OCI-LY7 (cell line): ENCODE measurements at regions not wholly inside any gene's neighbourhood (a gene's known extent, or its start where the extent isn't known, plus 50 kb on each side); places are given as distances from the start of the nearest gene placed in this dataset.

ENCODE experiments used
- BruUV-seq: library from RNA; stranded (reverse); fragments of 400-500 nt; replicated peaks from 2 replicates; lab custom pipeline; 2021; lab: Mats Ljungman, UMichigan
- CTCF ChIA-PET: fragments of 300-600 bp; sonication (Branson Sonifier 250); formaldehyde crosslinking; loops from one replicate; lab custom pipeline; 2022; ENCODE audit warnings: antibody characterized with exemption; ENCODE audit not compliant: unreplicated experiment; lab: Charles Lee
- POLR2A ChIA-PET: fragments of 300-600 bp; sonication (Branson Sonifier 250); formaldehyde crosslinking; loops from one replicate; lab custom pipeline; 2022; ENCODE audit warnings: antibody characterized with exemption; lab: Charles Lee
- DNase-seq: peaks from one replicate; pipeline ENCODE4 v3.0.0-alpha.2; 2015; ENCODE audit warnings: low spot score
- H2AFZ ChIP-seq: fragments of 200-600 bp; sonication (generic), shearing (Covaris generic); 2 replicates; pipeline ENCODE4 v1.6.1; 2014; ENCODE audit warnings: mild to moderate bottlenecking, antibody characterized with exemption, low read length, moderate library complexity
- H3K27ac ChIP-seq: fragments of 200-600 bp; sonication (generic); 2 replicates; pipeline ENCODE4 v1.5.1; 2014; ENCODE audit warnings: mixed run types, low read depth, mild to moderate bottlenecking, moderate library complexity, low read length, inconsistent platforms; ENCODE audit not compliant: poor library complexity, severe bottlenecking
- H3K36me3 ChIP-seq: fragments of 200-600 bp; sonication (generic); 2 replicates; pipeline ENCODE4 v1.6.1; 2014; ENCODE audit warnings: mild to moderate bottlenecking, antibody characterized with exemption, low read length, moderate library complexity, mixed read lengths; ENCODE audit not compliant: insufficient read depth
- H3K4me1 ChIP-seq: fragments of 200-600 bp; sonication (generic); 2 replicates; pipeline ENCODE4 v1.5.1; 2014; ENCODE audit warnings: mild to moderate bottlenecking, low read length; ENCODE audit not compliant: insufficient read depth, poor library complexity, severe bottlenecking
- H3K4me2 ChIP-seq: fragments of 200-600 bp; sonication (generic); 2 replicates; pipeline ENCODE4 v1.6.1; 2014; ENCODE audit warnings: mild to moderate bottlenecking, low read length
- H3K4me3 ChIP-seq: fragments of 200-600 bp; sonication (generic); 2 replicates; pipeline ENCODE4 v1.5.1; 2014; ENCODE audit warnings: mild to moderate bottlenecking, low read depth, low read length; ENCODE audit not compliant: poor library complexity, severe bottlenecking
- H3K79me2 ChIP-seq: fragments of 200-600 bp; sonication (generic); 2 replicates; pipeline ENCODE4 v1.6.1; 2016; ENCODE audit warnings: low read depth, mild to moderate bottlenecking, low read length, moderate library complexity, mixed read lengths; ENCODE audit not compliant: insufficient read depth
- H3K9me2 ChIP-seq: fragments of 200-600 bp; sonication (generic); 2 replicates; pipeline ENCODE4 v1.6.1; 2016; ENCODE audit warnings: mild to moderate bottlenecking, low read length, mixed read lengths; ENCODE audit not compliant: insufficient read depth
- H3K9me3 ChIP-seq: fragments of 200-600 bp; sonication (generic); 2 replicates; pipeline ENCODE4 v1.6.1; 2014; ENCODE audit warnings: mild to moderate bottlenecking, mixed run types, low read length, mixed read lengths
- H4K20me1 ChIP-seq: fragments of 200-600 bp; sonication (generic); 2 replicates; pipeline ENCODE4 v1.6.1; 2014; ENCODE audit warnings: mild to moderate bottlenecking, antibody characterized with exemption, low read length, moderate library complexity, mixed read lengths; ENCODE audit not compliant: insufficient read depth
- EZH2phosphoT487 ChIP-seq: fragments of 200-600 bp; sonication (generic); IDR thresholded peaks from 2 replicates; pipeline ENCODE4 v1.6.1; 2018; ENCODE audit warnings: low read depth, borderline replicate concordance, mild to moderate bottlenecking, mixed run types, antibody characterized with exemption, low read length, moderate library complexity, mixed read lengths
- intact Hi-C: fragments of 100-400 bp; cut with micrococcal nuclease; formaldehyde crosslinking; loops from one replicate; pipeline ENCODE4 v1.10.0; 2022; ENCODE audit not compliant: unreplicated experiment
- TF ChIP-seq, protein P1 (sequence below): fragments of 200-600 bp; sonication (generic); conservative IDR thresholded peaks from 2 replicates; pipeline ENCODE4 v1.5.1; 2014; ENCODE audit warnings: mild to moderate bottlenecking, antibody characterized with exemption, low read length, moderate library complexity, mixed read lengths

DNA sequence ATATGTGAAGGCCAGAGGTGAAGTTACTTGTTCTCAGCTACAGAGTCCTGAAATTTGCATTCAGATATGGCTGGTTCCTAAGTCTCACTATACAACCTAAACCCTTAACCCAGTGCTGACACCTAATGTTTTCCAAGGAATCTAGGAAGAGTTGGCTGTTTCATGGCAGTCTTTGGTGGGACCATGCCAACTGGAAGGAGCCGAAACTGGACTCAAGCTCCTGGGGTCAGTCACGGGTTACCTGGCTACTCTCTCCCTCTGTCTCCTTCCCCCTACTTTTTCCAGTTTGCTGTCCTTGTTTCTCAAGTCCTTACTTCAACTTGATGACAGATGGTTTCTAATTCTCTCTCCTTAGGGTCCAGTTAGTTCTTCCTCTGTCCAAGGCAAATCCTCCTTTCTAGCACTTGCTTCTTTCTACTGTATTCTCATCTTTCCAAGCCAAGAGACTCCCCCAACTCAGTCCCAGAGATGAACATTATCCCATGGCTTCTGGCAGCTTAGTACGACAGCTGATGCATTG lies 88.6 kb upstream of the COL6A5 start:
- no peaks in the 10 kb centered on the region for H3K9me3 ChIP-seq
- ChIA-PET CTCF (no interaction called here), POLR2A (no interaction called here)
- H3K36me3 ChIP-seq = no peaks in the 10 kb centered on the region
- no peaks in the 10 kb centered on the region for H4K20me1 ChIP-seq
- TF ChIP-seq EZH2phosphoT487 = no peak
- TF ChIP-seq, protein P1, sequence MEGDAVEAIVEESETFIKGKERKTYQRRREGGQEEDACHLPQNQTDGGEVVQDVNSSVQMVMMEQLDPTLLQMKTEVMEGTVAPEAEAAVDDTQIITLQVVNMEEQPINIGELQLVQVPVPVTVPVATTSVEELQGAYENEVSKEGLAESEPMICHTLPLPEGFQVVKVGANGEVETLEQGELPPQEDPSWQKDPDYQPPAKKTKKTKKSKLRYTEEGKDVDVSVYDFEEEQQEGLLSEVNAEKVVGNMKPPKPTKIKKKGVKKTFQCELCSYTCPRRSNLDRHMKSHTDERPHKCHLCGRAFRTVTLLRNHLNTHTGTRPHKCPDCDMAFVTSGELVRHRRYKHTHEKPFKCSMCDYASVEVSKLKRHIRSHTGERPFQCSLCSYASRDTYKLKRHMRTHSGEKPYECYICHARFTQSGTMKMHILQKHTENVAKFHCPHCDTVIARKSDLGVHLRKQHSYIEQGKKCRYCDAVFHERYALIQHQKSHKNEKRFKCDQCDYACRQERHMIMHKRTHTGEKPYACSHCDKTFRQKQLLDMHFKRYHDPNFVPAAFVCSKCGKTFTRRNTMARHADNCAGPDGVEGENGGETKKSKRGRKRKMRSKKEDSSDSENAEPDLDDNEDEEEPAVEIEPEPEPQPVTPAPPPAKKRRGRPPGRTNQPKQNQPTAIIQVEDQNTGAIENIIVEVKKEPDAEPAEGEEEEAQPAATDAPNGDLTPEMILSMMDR = no peak
- no peaks in the 10 kb centered on the region for H3K79me2 ChIP-seq
- no peaks in the 10 kb centered on the region for H3K9me2 ChIP-seq
- H2AFZ ChIP-seq = no peak overlapping the region
- BruUV-seq = no TSS peak
- no peak overlapping the region for H3K4me2 ChIP-seq
- H3K4me3 ChIP-seq = no peak overlapping the region
- no peak overlapping the region for H3K27ac ChIP-seq
- intact Hi-C loops = no loop called here
- no peak for DNase-seq
- H3K4me1 ChIP-seq = no peaks in the 10 kb centered on the region

DNA sequence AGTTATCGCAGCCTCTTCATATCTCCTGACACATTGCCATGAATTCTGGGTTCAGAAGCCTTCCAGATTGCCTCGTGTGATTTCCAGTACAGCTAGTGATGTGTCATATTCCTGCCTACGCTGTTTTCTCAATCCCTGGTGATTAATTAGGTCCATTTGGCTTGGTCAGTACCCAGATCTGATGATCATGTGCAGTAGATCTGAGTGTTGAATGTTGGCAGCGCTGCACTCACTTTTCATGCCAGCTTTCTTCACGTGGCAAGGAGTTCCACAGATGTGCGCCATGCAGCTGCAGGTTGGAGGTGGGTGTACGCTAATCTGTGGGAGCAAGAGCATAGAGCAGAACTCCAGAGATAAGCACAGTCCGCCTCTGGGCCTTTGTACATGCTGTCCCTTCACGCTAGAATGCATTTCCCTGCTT lies 86.9 kb upstream of the COL6A5 start:
- Histone ChIP-seq H4K20me1 (no peaks in the 10 kb centered on the region), H3K9me3 (no peaks in the 10 kb centered on the region), H3K27ac (no peak overlapping the region), H3K9me2 (no peaks in the 10 kb centered on the region), H3K4me1 (no peaks in the 10 kb centered on the region), H3K4me2 (no peak overlapping the region), H3K36me3 (no peaks in the 10 kb centered on the region), H3K4me3 (no peak overlapping the region), H3K79me2 (no peaks in the 10 kb centered on the region), H2AFZ (no peak overlapping the region)
- intact Hi-C loops = no loop called here
- no peak for DNase-seq
- no TSS peak for BruUV-seq
- ChIA-PET POLR2A (interaction anchor here (0.6 kb wide), 1 partner anchor 444 kb away, joined by 3 read pairs; no protein-coding TSS in a partner anchor), CTCF (no interaction called here)
- TF ChIP-seq EZH2phosphoT487 = no peak
- TF ChIP-seq, protein P1 = no peak

DNA sequence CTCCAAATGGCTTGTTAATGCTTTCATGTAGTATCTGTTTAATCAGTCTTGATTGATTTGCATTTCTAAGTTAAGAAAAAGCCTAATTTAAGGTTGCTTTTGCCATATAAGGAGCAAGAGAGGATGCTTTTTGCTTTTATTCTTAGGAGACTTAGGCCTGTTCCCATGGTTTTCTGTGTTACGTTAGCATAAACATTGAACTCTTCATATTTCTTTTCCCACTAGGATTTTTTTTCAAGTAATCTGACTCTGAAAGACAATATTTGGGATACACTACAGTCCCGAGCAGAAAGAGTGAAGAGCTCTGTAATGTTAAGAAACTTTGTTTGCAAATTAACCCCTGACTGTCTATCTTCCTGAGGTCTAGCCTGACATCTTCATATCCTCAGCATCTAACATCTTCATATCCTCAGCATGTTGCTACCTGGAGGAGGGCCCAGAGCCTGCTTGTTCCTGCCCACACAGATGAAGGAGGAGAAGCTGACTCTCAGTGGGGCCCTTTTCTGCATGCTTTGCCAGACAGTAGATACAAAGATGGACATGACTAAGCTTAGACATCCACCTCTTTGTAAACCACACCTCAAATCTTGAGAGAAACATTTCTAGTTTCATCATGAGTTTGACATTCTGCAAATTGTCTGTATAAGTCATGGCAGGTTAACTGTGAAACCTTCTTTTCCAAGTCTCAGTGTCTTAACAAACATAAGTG lies 86.2 kb upstream of the COL6A5 start:
- Histone ChIP-seq H3K9me3 (no peaks in the 10 kb centered on the region), H3K4me1 (no peaks in the 10 kb centered on the region), H4K20me1 (no peaks in the 10 kb centered on the region), H3K36me3 (no peaks in the 10 kb centered on the region), H3K27ac (no peak overlapping the region), H3K9me2 (no peaks in the 10 kb centered on the region), H3K4me2 (no peak overlapping the region), H3K79me2 (no peaks in the 10 kb centered on the region), H2AFZ (no peak overlapping the region), H3K4me3 (no peak overlapping the region)
- intact Hi-C loops = no loop called here
- DNase-seq = no peak
- ChIA-PET CTCF (no interaction called here), POLR2A (interaction anchor here (0.6 kb wide), 1 partner anchor 443 kb away, joined by 3 read pairs; no protein-coding TSS in a partner anchor)
- no peak for TF ChIP-seq EZH2phosphoT487
- TF ChIP-seq, protein P1 = no peak
- no TSS peak for BruUV-seq
